ENCODE measurements at regions not wholly inside any gene's neighbourhood (a gene's known extent, or its start where the extent isn't known, plus 50 kb on each side); places are given as distances from the start of the nearest gene placed in this dataset.
"Not testable (repeated sequence)": the region's sequence is repeated elsewhere in the genome, so short reads cannot be mapped to it uniquely, and the experiment has no call there.

DNA sequence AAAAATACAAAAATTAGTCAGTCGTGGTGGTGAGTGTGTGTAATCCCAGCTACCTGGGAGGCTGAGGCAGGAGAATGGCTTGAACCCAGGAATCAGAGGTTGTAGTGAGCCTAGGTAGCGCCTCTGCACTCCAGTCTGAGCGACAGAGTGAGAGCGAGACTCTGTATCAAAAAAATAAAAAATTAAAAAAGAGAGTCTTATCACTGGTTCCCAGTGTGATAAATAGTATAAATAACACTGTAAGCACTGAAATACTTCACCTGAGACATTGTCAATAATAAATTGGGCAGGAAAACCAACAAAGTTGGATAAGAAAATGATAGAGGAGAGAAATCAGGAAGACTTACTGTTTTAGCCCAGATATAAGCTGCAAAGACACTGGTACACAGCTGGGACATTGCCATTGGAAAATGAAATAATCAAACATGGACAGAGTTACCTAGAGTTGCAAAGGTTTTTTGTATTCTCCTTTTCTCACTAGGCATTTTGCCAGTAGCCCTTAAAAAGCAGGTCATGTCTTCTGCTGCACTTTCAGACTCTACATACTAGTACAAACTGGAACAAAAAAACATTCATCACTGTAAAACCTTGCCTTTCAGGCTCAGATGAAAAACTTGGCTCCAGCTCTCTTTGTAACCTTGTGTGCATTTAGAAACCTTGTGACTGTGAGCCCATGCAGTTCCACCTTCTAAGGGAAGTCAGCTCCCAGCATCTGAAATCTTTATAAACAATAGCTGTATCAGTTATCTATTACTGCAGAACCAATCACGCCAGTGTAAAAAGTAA is 55.0 kb upstream of the PPP1R2C start:
- Mint-ChIP-seq H3K9me3 (peaks cover 0 to 3% (median 0%) of the 10 kb centered on the region in 3 donors), H3K4me1 (peaks cover 6 to 11% (median 9%) of the 10 kb centered on the region in 3 donors), H3K27ac (no peak overlapping the region), H3K36me3 (no peaks in the 10 kb centered on the region), H3K27me3 (no peaks in the 10 kb centered on the region), H3K4me3 (no peak overlapping the region)
- no peak overlapping the region for H3K27ac ChIP-seq (ENCODE audit: low read length)
- DNase-seq: no peak
- CTCF ChIA-PET: no interaction called here
- H3K27me3 ChIP-seq (replicated peaks in 1 of 2; ENCODE audit: control insufficient read depth in 2 of 2, extremely low read depth in 1 of 2, insufficient read depth in 2 of 2, low read length in 1 of 2): no peaks in the 10 kb centered on the region
- no peak for ATAC-seq (replicated peaks in 1 of 4)
- no peaks in the 10 kb centered on the region for H3K36me3 ChIP-seq (ENCODE audit: control insufficient read depth in 2 of 2, extremely low read depth in 1 of 2, insufficient read depth in 1 of 2, low read length in 1 of 2)
- no peak overlapping the region for H3K4me3 ChIP-seq (ENCODE audit: control insufficient read depth in 1 of 2, extremely low read depth in 1 of 2, low read length in 1 of 2)
- POLR2A ChIA-PET: no interaction called here
- H3K4me1 ChIP-seq (ENCODE audit: control insufficient read depth in 1 of 2, extremely low read depth in 1 of 2, insufficient read depth in 2 of 2, low read length in 2 of 2): no peaks in the 10 kb centered on the region
- no peaks in the 10 kb centered on the region for H3K9me3 ChIP-seq
- no CpG with 5 or more reads among the region's 5 CpGs for WGBS (ENCODE audit: insufficient coverage)

GRCh38 chrX:42833550-42833940 is 55.6 kb upstream of the PPP1R2C start:
- H3K9me3 ChIP-seq; H3K27ac ChIP-seq (ENCODE audit: low read length); H3K4me3 ChIP-seq (ENCODE audit: control insufficient read depth in 1 of 2, extremely low read depth in 1 of 2, low read length in 1 of 2); H3K4me3 Mint-ChIP-seq; DNase-seq; H3K4me1 ChIP-seq (ENCODE audit: control insufficient read depth in 1 of 2, extremely low read depth in 1 of 2, insufficient read depth in 2 of 2, low read length in 2 of 2); H3K36me3 ChIP-seq (ENCODE audit: control insufficient read depth in 2 of 2, extremely low read depth in 1 of 2, insufficient read depth in 1 of 2, low read length in 1 of 2); ATAC-seq (replicated peaks in 1 of 4); CTCF ChIA-PET; H3K27me3 ChIP-seq (replicated peaks in 1 of 2; ENCODE audit: control insufficient read depth in 2 of 2, extremely low read depth in 1 of 2, insufficient read depth in 2 of 2, low read length in 1 of 2); POLR2A ChIA-PET; H3K27me3 Mint-ChIP-seq; H3K36me3 Mint-ChIP-seq; H3K9me3 Mint-ChIP-seq; H3K27ac Mint-ChIP-seq: not testable (repeated sequence)
- WGBS (ENCODE audit: insufficient coverage): no CpG with 5 or more reads among the region's 4 CpGs
- H3K4me1 Mint-ChIP-seq: peaks cover 8 to 13% (median 12%) of the 10 kb centered on the region in 3 donors

DNA sequence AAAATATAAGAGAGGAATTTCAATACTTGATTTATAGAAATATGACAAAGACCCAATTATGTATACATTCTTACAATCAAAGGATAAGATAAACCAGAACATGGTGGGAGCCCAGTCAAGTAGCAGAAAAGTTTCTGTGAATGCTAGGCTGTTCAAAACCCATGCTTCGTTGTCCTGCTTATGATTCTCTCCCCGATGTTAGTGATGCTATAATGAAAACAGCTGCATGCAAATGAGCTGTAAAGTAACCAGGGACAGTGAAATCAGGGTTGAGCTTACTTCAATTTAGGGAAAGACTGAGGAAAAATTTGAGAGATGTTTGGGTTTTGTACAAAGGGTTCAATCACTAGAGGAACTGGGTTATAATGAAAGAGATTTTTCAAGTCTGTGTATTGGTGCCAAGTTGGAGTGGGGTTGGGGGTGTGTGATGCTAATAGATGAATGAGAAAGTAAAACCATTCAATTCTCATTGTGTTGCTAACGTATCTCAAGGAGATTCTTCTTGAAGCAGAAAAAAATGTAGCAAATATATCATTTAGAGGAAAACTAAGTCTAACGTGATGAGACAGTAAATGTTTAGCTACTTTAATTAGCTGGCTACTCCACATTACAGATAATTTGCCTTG is 59.3 kb upstream of the PPP1R2C start:
- H3K4me3 Mint-ChIP-seq: no peak overlapping the region
- POLR2A ChIA-PET: no interaction called here
- no CpG with 5 or more reads among the region's 4 CpGs for WGBS (ENCODE audit: insufficient coverage)

GRCh38 chrX:42837747-42838146 is 59.8 kb upstream of the PPP1R2C start:
- H3K4me3 Mint-ChIP-seq: no peak overlapping the region
- POLR2A ChIA-PET: no interaction called here
- Histone ChIP-seq H3K4me3 (ENCODE audit: control insufficient read depth in 1 of 2, extremely low read depth in 1 of 2, low read length in 1 of 2) (no peak overlapping the region), H3K4me1 (ENCODE audit: control insufficient read depth in 1 of 2, extremely low read depth in 1 of 2, insufficient read depth in 2 of 2, low read length in 2 of 2) (no peaks in the 10 kb centered on the region), H3K9me3 (no peaks in the 10 kb centered on the region), H3K36me3 (ENCODE audit: control insufficient read depth in 2 of 2, extremely low read depth in 1 of 2, insufficient read depth in 1 of 2, low read length in 1 of 2) (no peaks in the 10 kb centered on the region), H3K27ac (ENCODE audit: low read length) (no peak overlapping the region), H3K27me3 (replicated peaks in 1 of 2; ENCODE audit: control insufficient read depth in 2 of 2, extremely low read depth in 1 of 2, insufficient read depth in 2 of 2, low read length in 1 of 2) (no peaks in the 10 kb centered on the region)
- CTCF ChIA-PET: no interaction called here
- H3K27me3 Mint-ChIP-seq: no peaks in the 10 kb centered on the region
- peaks cover 8 to 13% (median 12%) of the 10 kb centered on the region in 3 donors for H3K4me1 Mint-ChIP-seq
- ATAC-seq (replicated peaks in 1 of 4): peak in 1 of 4 experiments; percentile 32
- DNase-seq: no peak
- no peak overlapping the region for H3K27ac Mint-ChIP-seq
- no peaks in the 10 kb centered on the region for H3K36me3 Mint-ChIP-seq
- peaks cover 0 to 4% (median 0%) of the 10 kb centered on the region in 3 donors for H3K9me3 Mint-ChIP-seq

More for the DNA sequence above, 59.3 kb upstream of the PPP1R2C start:
- no peak overlapping the region for H3K4me3 ChIP-seq (ENCODE audit: control insufficient read depth in 1 of 2, extremely low read depth in 1 of 2, low read length in 1 of 2)
- Mint-ChIP-seq H3K36me3 (no peaks in the 10 kb centered on the region), H3K27ac (no peak overlapping the region), H3K4me1 (peaks cover 8 to 13% (median 12%) of the 10 kb centered on the region in 3 donors), H3K9me3 (peaks cover 0 to 4% (median 0%) of the 10 kb centered on the region in 3 donors), H3K27me3 (no peaks in the 10 kb centered on the region)
- no peak for ATAC-seq (replicated peaks in 1 of 4)
- no peaks in the 10 kb centered on the region for H3K4me1 ChIP-seq (ENCODE audit: control insufficient read depth in 1 of 2, extremely low read depth in 1 of 2, insufficient read depth in 2 of 2, low read length in 2 of 2)
- H3K27me3 ChIP-seq (replicated peaks in 1 of 2; ENCODE audit: control insufficient read depth in 2 of 2, extremely low read depth in 1 of 2, insufficient read depth in 2 of 2, low read length in 1 of 2): no peaks in the 10 kb centered on the region
- no peak overlapping the region for H3K27ac ChIP-seq (ENCODE audit: low read length)
- H3K36me3 ChIP-seq (ENCODE audit: control insufficient read depth in 2 of 2, extremely low read depth in 1 of 2, insufficient read depth in 1 of 2, low read length in 1 of 2): no peaks in the 10 kb centered on the region
- no peaks in the 10 kb centered on the region for H3K9me3 ChIP-seq
- no peak for DNase-seq
- CTCF ChIA-PET: no interaction called here

DNA sequence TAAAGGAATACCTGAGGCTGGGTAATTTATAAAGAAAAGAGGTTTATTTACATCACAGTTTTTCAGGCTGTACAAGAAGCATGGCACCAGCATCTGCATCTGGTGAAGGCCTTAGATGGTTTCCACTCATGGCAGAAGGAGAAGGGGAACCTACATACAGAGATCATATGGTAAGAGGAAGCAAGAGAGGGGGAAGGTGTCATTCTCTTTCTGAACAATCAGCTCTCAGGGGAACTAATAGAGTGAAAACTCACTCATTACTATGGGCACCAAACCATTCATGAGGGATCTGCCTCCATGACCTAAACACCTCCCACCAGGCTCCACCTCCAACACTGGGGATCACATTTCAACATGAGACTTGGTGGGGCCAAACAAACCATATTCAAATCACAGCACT is 61.7 kb upstream of the PPP1R2C start:
- H3K27ac ChIP-seq (ENCODE audit: low read length): no peak overlapping the region
- H3K4me1 ChIP-seq (ENCODE audit: control insufficient read depth in 1 of 2, extremely low read depth in 1 of 2, insufficient read depth in 2 of 2, low read length in 2 of 2): no peaks in the 10 kb centered on the region
- H3K27me3 ChIP-seq (replicated peaks in 1 of 2; ENCODE audit: control insufficient read depth in 2 of 2, extremely low read depth in 1 of 2, insufficient read depth in 2 of 2, low read length in 1 of 2): no peaks in the 10 kb centered on the region
- no peaks in the 10 kb centered on the region for H3K27me3 Mint-ChIP-seq
- H3K4me3 ChIP-seq (ENCODE audit: control insufficient read depth in 1 of 2, extremely low read depth in 1 of 2, low read length in 1 of 2): no peak overlapping the region
- ChIA-PET CTCF (no interaction called here), POLR2A (interaction anchor here in 1 of 2 donors (1.0 kb wide), 2 partner anchors 12 to 1448 kb away, joined by 3 read pairs; no protein-coding TSS in a partner anchor)
- no peak for ATAC-seq (replicated peaks in 1 of 4)
- H3K36me3 ChIP-seq (ENCODE audit: control insufficient read depth in 2 of 2, extremely low read depth in 1 of 2, insufficient read depth in 1 of 2, low read length in 1 of 2): no peaks in the 10 kb centered on the region
- H3K4me1 Mint-ChIP-seq: peaks cover 6 to 9% (median 8%) of the 10 kb centered on the region in 3 donors
- DNase-seq: no peak
- H3K9me3 Mint-ChIP-seq: peaks cover 0 to 4% (median 0%) of the 10 kb centered on the region in 3 donors
- no peaks in the 10 kb centered on the region for H3K9me3 ChIP-seq
- no peaks in the 10 kb centered on the region for H3K36me3 Mint-ChIP-seq
- no peak overlapping the region for H3K27ac Mint-ChIP-seq
- no peak overlapping the region for H3K4me3 Mint-ChIP-seq

DNA sequence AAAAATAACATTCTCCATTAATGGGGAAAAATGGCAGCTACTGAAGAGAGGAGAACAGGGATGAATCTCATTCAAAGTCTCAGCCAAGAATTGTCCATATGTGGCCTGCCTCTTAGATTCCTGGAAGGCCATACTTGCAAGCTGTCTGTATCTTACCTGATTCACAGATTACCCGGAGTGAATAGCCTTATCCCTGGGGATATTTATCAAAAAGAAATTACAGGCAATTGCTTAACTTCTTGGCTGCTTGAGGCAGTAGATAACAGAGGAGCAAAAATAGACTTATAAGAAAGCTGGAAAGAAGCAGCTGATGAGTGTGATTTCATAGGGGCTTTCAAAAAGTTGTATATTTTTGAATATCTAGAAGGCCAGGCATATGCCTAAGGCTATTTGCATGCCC is 68.8 kb upstream of the PPP1R2C start:
- H3K4me1 ChIP-seq (ENCODE audit: control insufficient read depth in 1 of 2, extremely low read depth in 1 of 2, insufficient read depth in 2 of 2, low read length in 2 of 2): no peaks in the 10 kb centered on the region
- H3K36me3 Mint-ChIP-seq: peaks cover 4% of the 10 kb centered on the region
- CTCF ChIA-PET: no interaction called here
- no peaks in the 10 kb centered on the region for H3K4me1 Mint-ChIP-seq
- H3K27ac ChIP-seq (ENCODE audit: low read length): no peak overlapping the region
- H3K36me3 ChIP-seq (ENCODE audit: control insufficient read depth in 2 of 2, extremely low read depth in 1 of 2, insufficient read depth in 1 of 2, low read length in 1 of 2): no peaks in the 10 kb centered on the region
- POLR2A ChIA-PET: no interaction called here
- H3K27me3 ChIP-seq (replicated peaks in 1 of 2; ENCODE audit: control insufficient read depth in 2 of 2, extremely low read depth in 1 of 2, insufficient read depth in 2 of 2, low read length in 1 of 2): no peaks in the 10 kb centered on the region
- H3K27ac Mint-ChIP-seq: no peak overlapping the region
- DNase-seq: no peak
- no peak for ATAC-seq (replicated peaks in 1 of 4)
- no peak overlapping the region for H3K4me3 ChIP-seq (ENCODE audit: control insufficient read depth in 1 of 2, extremely low read depth in 1 of 2, low read length in 1 of 2)
- no peaks in the 10 kb centered on the region for H3K9me3 ChIP-seq
- H3K4me3 Mint-ChIP-seq: no peak overlapping the region
- WGBS (ENCODE audit: insufficient coverage): no CpG with 5 or more reads among the region's 1 CpG
- H3K27me3 Mint-ChIP-seq: peaks cover 0 to 3% of the 10 kb centered on the region in 2 donors
- peaks cover 11 to 22% (median 12%) of the 10 kb centered on the region in 3 donors for H3K9me3 Mint-ChIP-seq

Measured in T-cell (primary cell).